Breast epithelium (tissue), 4 donors: ENCODE measurements at regions not wholly inside any gene's neighbourhood (a gene's known extent, or its start where the extent isn't known, plus 50 kb on each side); places are given as distances from the start of the nearest gene placed in this dataset.

Experiments
- DNase-seq, 2 donors: peaks; one replicate each; pipeline ENCODE4 v3.0.0-alpha.2; 2019; ENCODE audit warnings: low spot score in 2 of 2
- H3K27ac ChIP-seq, 2 donors: fragments of 200-600 bp; sonication (generic) in 1 of 2; one replicate each; pipeline ENCODE4 v1.5.1; 2016 to 2019; ENCODE audit warnings: mild to moderate bottlenecking in 1 of 2
- H3K27me3 ChIP-seq, 2 donors: fragments of 200-600 bp; sonication (generic) in 1 of 2; one replicate each; pipeline versions ENCODE4 v1.5.1 to v1.6.0; 2017 to 2019; ENCODE audit warnings: control low read depth in 1 of 2, mild to moderate bottlenecking in 1 of 2
- H3K36me3 ChIP-seq: fragments of 200-600 bp; one replicate; pipeline ENCODE4 v1.5.1; 2019
- H3K4me1 ChIP-seq, 2 donors: fragments of 200-600 bp; sonication (generic); one replicate each; pipeline ENCODE4 v1.5.1; 2016 to 2019; ENCODE audit warnings: control low read depth in 1 of 2
- H3K4me3 ChIP-seq, 3 donors: fragments of 200-600 bp; sonication (generic); 1 replicate in 2 of 3; 2 replicates in 1 of 3; pipeline ENCODE4 v1.5.1; 2016 to 2019; ENCODE audit warnings: mild to moderate bottlenecking in 3 of 3, moderate library complexity in 2 of 3
- H3K9me3 ChIP-seq, 2 donors: fragments of 200-600 bp; sonication (generic) in 1 of 2; one replicate each; pipeline ENCODE4 v1.5.1; 2016 to 2019; ENCODE audit warnings: control low read depth in 1 of 2
- CTCF ChIP-seq, 3 donors: fragments of 450-650 bp; IDR thresholded peaks; one replicate each; pipeline ENCODE4 v1.5.1; 2016 to 2017; ENCODE audit warnings: antibody characterized with exemption in 3 of 3, mild to moderate bottlenecking in 3 of 3, moderate library complexity in 3 of 3
- POLR2A ChIP-seq: fragments of 450-650 bp; IDR thresholded peaks from one replicate; pipeline ENCODE4 v1.6.1; 2016; ENCODE audit warnings: antibody characterized with exemption, mild to moderate bottlenecking, moderate library complexity
- POLR2AphosphoS5 ChIP-seq, 3 donors: sonication (generic); formaldehyde crosslinking; IDR thresholded peaks; one replicate each; pipeline ENCODE4 v1.6.1; 2017; ENCODE audit warnings: antibody characterized with exemption in 3 of 3
- intact Hi-C: fragments of 100-400 bp; cut with DNase I; formaldehyde crosslinking; loops from one replicate; pipeline ENCODE4 v1.15.1; 2023; ENCODE audit warnings: low total_unique reads

- Histone ChIP-seq H3K4me1 (no peaks in the 10 kb centered on the region), H3K27me3 (no peaks in the 10 kb centered on the region), H3K36me3 (no peaks in the 10 kb centered on the region), H3K4me3 (no peak overlapping the region), H3K9me3 (no peaks in the 10 kb centered on the region), H3K27ac (no peak overlapping the region)
- no peak for DNase-seq
- intact Hi-C loops = loop anchor here (10.0 kb wide), 1 partner anchor 1183 kb away; no protein-coding TSS in a partner anchor
- TF ChIP-seq POLR2A = no peak
- TF ChIP-seq CTCF (IDR thresholded peaks at IDR 0.05) = no peak
- no peak for TF ChIP-seq POLR2AphosphoS5 (IDR thresholded peaks at IDR 0.05)
These were observed 53.1 kb upstream of the TMEM72 start for GRCh38 chr10:44858017-44858371.

GRCh38 chr10:44858988-44859387, 52.1 kb upstream of the TMEM72 start:
- intact Hi-C loops = loop anchor here (10.0 kb wide), 1 partner anchor 1184 kb away; no protein-coding TSS in a partner anchor
- TF ChIP-seq POLR2A (no peak), CTCF (IDR thresholded peaks at IDR 0.05) (no peak), POLR2AphosphoS5 (IDR thresholded peaks at IDR 0.05) (no peak)
- Histone ChIP-seq H3K9me3 (no peaks in the 10 kb centered on the region), H3K27me3 (no peaks in the 10 kb centered on the region), H3K4me3 (no peak overlapping the region), H3K4me1 (no peaks in the 10 kb centered on the region), H3K27ac (no peak overlapping the region), H3K36me3 (no peaks in the 10 kb centered on the region)
- no peak for DNase-seq

- no peaks in the 10 kb centered on the region for H3K4me1 ChIP-seq
- no peaks in the 10 kb centered on the region for H3K36me3 ChIP-seq
- no peak overlapping the region for H3K27ac ChIP-seq
- no peaks in the 10 kb centered on the region for H3K27me3 ChIP-seq
- TF ChIP-seq CTCF (IDR thresholded peaks at IDR 0.05) (no peak), POLR2AphosphoS5 (IDR thresholded peaks at IDR 0.05) (no peak), POLR2A (no peak)
- intact Hi-C loops = loop anchor here (10.0 kb wide), 1 partner anchor 1185 kb away; no protein-coding TSS in a partner anchor
- DNase-seq = no peak
- H3K4me3 ChIP-seq = no peak overlapping the region
- H3K9me3 ChIP-seq = no peaks in the 10 kb centered on the region
These were observed 51.4 kb upstream of the TMEM72 start for GRCh38 chr10:44859546-44860285.

- intact Hi-C loops = no loop called here
- no peak overlapping the region for H3K4me3 ChIP-seq
- H3K36me3 ChIP-seq = no peaks in the 10 kb centered on the region
- no peaks in the 10 kb centered on the region for H3K27me3 ChIP-seq
- H3K27ac ChIP-seq = no peak overlapping the region
- H3K4me1 ChIP-seq = no peaks in the 10 kb centered on the region
- TF ChIP-seq POLR2AphosphoS5 (IDR thresholded peaks at IDR 0.05) = peak in 1 of 3 donors; percentile 17
- TF ChIP-seq CTCF (IDR thresholded peaks at IDR 0.05) = no peak
- TF ChIP-seq POLR2A = no peak
- H3K9me3 ChIP-seq = no peaks in the 10 kb centered on the region
- no peak for DNase-seq
These were observed 50.1 kb upstream of the TMEM72 start for GRCh38 chr10:44860811-44861736.
